Fibroblast of lung (primary cell): ENCODE measurements at regions not wholly inside any gene's neighbourhood (a gene's known extent, or its start where the extent isn't known, plus 50 kb on each side); places are given as distances from the start of the nearest gene placed in this dataset.

Source experiments
- CTCF ChIP-seq, 2 donors: IDR thresholded peaks in 1 of 2; conservative IDR thresholded peaks in 1 of 2; 1 replicate in 1 of 2; 2 replicates in 1 of 2; pipeline ENCODE4 v1.5.1; 2011 to 2012; ENCODE audit warnings: low read length in 2 of 2, control low read depth in 1 of 2, inconsistent platforms in 1 of 2, low read depth in 1 of 2, mild to moderate bottlenecking in 1 of 2
- EZH2 ChIP-seq: IDR thresholded peaks from 2 replicates; pipeline ENCODE4 v1.5.1; 2012; ENCODE audit warnings: low read length, control low read depth, mild to moderate bottlenecking; ENCODE audit errors: missing control alignments

GRCh38 chr4:112800001-112800400 lies 163.1 kb downstream of the LARP7 start:
- TF ChIP-seq CTCF (conservative IDR thresholded peaks at IDR 0.05 in 1 of 2, IDR thresholded peaks at IDR 0.05 in 1 of 2; ENCODE audit: low read depth in 1 of 2, low read length in 2 of 2) (no peak), EZH2 (no peak)
